KMS-11 (cell line): ENCODE measurements at regions not wholly inside any gene's neighbourhood (a gene's known extent, or its start where the extent isn't known, plus 50 kb on each side); places are given as distances from the start of the nearest gene placed in this dataset.

Source experiments
- H2AFZ ChIP-seq: fragments of 200-600 bp; sonication (generic); 2 replicates; pipeline ENCODE4 v1.6.1; 2016; ENCODE audit warnings: antibody characterized with exemption, mixed run types, low read depth
- H3K27ac ChIP-seq: fragments of 200-600 bp; sonication (generic); 2 replicates; pipeline ENCODE4 v1.6.1; 2016; ENCODE audit warnings: mild to moderate bottlenecking, mixed run types
- H3K27me3 ChIP-seq: fragments of 200-600 bp; sonication (generic); 2 replicates; pipeline ENCODE4 v1.6.1; 2017; ENCODE audit warnings: mild to moderate bottlenecking, low read depth, mixed run types, moderate library complexity; ENCODE audit not compliant: insufficient read depth
- H3K36me3 ChIP-seq: fragments of 200-600 bp; sonication (generic); 2 replicates; pipeline ENCODE4 v1.6.1; 2017; ENCODE audit warnings: mild to moderate bottlenecking, mixed run types; ENCODE audit not compliant: insufficient read depth
- H3K4me1 ChIP-seq: fragments of 200-600 bp; sonication (generic); 2 replicates; pipeline ENCODE4 v1.6.1; 2016; ENCODE audit warnings: mild to moderate bottlenecking, low read depth, mixed run types; ENCODE audit not compliant: poor library complexity, severe bottlenecking
- H3K4me2 ChIP-seq: fragments of 200-600 bp; sonication (generic); 2 replicates; pipeline ENCODE4 v1.7.0; 2016; ENCODE audit warnings: mild to moderate bottlenecking, mixed run types
- H3K4me3 ChIP-seq: fragments of 200-600 bp; sonication (generic); IDR thresholded peaks from 2 replicates; pipeline ENCODE4 v1.6.1; 2017; ENCODE audit warnings: low read depth, low read length, mixed read lengths; ENCODE audit not compliant: insufficient read depth
- H3K79me2 ChIP-seq: fragments of 200-600 bp; sonication (generic); 2 replicates; pipeline ENCODE4 v1.6.1; 2016; ENCODE audit warnings: low read depth, mixed run types; ENCODE audit not compliant: insufficient read depth
- H3K9ac ChIP-seq: fragments of 200-600 bp; sonication (generic); 2 replicates; pipeline ENCODE4 v1.6.1; 2016; ENCODE audit warnings: mild to moderate bottlenecking, mixed run types
- H4K20me1 ChIP-seq: fragments of 200-600 bp; sonication (generic); 2 replicates; pipeline ENCODE4 v1.6.1; 2016; ENCODE audit warnings: mild to moderate bottlenecking, mixed run types; ENCODE audit not compliant: insufficient read depth
- CTCF ChIP-seq: fragments of 200-600 bp; sonication (generic); conservative IDR thresholded peaks from 2 replicates; pipeline ENCODE4 v1.6.1; 2017; ENCODE audit warnings: low read depth, mild to moderate bottlenecking, antibody characterized with exemption, low read length, moderate library complexity, mixed read lengths

- Histone ChIP-seq H2AFZ (no peak overlapping the region), H3K27ac (no peak overlapping the region), H3K4me1 (no peaks in the 10 kb centered on the region)
Measured at GRCh38 chr2:12057436-12058166, 311.2 kb downstream of the LPIN1 start.

GRCh38 chr2:12059616-12060441 is 313.4 kb downstream of the LPIN1 start:
- Histone ChIP-seq H4K20me1 (no peaks in the 10 kb centered on the region), H3K9ac (no peak overlapping the region), H3K4me2 (no peak overlapping the region), H2AFZ (no peak overlapping the region), H3K27me3 (no peaks in the 10 kb centered on the region), H3K4me3 (no peak overlapping the region), H3K4me1 (no peaks in the 10 kb centered on the region), H3K36me3 (no peaks in the 10 kb centered on the region), H3K27ac (no peak overlapping the region), H3K79me2 (no peaks in the 10 kb centered on the region)
- no peak for TF ChIP-seq CTCF

More at GRCh38 chr2:12057436-12058166, 311.2 kb downstream of the LPIN1 start:
- Histone ChIP-seq H3K4me2 (no peak overlapping the region), H3K27me3 (no peaks in the 10 kb centered on the region), H3K9ac (no peak overlapping the region), H4K20me1 (no peaks in the 10 kb centered on the region), H3K4me3 (no peak overlapping the region), H3K36me3 (no peaks in the 10 kb centered on the region), H3K79me2 (no peaks in the 10 kb centered on the region)
- no peak for TF ChIP-seq CTCF

- Histone ChIP-seq H3K27ac (no peak overlapping the region), H3K79me2 (no peaks in the 10 kb centered on the region), H2AFZ (no peak overlapping the region), H3K4me3 (no peak overlapping the region), H3K27me3 (no peaks in the 10 kb centered on the region), H3K4me2 (no peak overlapping the region), H3K4me1 (no peaks in the 10 kb centered on the region), H3K36me3 (no peaks in the 10 kb centered on the region), H3K9ac (no peak overlapping the region), H4K20me1 (no peaks in the 10 kb centered on the region)
- no peak for TF ChIP-seq CTCF
Measured at GRCh38 chr2:12060886-12061285, 314.5 kb downstream of the LPIN1 start.

GRCh38 chr2:12061286-12062052 is 315.0 kb downstream of the LPIN1 start:
- Histone ChIP-seq H3K79me2 (no peaks in the 10 kb centered on the region), H4K20me1 (no peaks in the 10 kb centered on the region), H3K4me2 (no peak overlapping the region), H3K4me1 (no peaks in the 10 kb centered on the region), H3K4me3 (no peak overlapping the region), H3K27ac (no peak overlapping the region), H3K27me3 (no peaks in the 10 kb centered on the region), H3K36me3 (no peaks in the 10 kb centered on the region), H2AFZ (no peak overlapping the region), H3K9ac (no peak overlapping the region)
- TF ChIP-seq CTCF: no peak
